NCI-H1417 treated with DMSO at 0.1 percent for 48 hours (cell line): ENCODE measurements at regions not wholly inside any gene's neighbourhood (a gene's known extent, or its start where the extent isn't known, plus 50 kb on each side); places are given as distances from the start of the nearest gene placed in this dataset.

Source experiments
- DNase-seq: peaks from one replicate; lab custom pipeline; 2025; lab: John Stamatoyannopoulos, UW

- DNase-seq: no peak
These were observed 109.5 kb upstream of the SLC28A3 start for GRCh38 chr9:84450029-84450428.

GRCh38 chr9:84456527-84456926, 116.0 kb upstream of the SLC28A3 start:
- DNase-seq: no peak

DNA sequence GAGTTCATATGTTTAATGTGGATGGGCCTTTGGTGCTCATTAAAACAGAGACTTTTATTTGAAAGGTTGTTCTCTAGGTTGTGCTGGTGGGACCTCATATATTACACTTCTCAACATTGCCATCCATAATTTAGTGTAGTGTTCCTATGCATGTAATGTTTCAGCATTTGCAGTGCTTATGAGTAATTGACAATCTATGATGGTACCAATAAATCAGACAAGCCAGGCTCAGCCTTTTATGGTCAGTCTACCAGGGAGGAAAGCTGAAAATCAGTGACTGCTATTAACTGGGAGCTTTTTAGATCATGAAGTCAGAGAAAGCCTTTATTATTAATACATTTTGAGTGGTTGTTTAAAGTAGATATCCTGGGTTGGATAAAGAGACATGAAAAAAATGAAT, 120.1 kb upstream of the SLC28A3 start:
- DNase-seq: no peak

GRCh38 chr9:84463272-84463671, 122.7 kb upstream of the SLC28A3 start:
- no peak for DNase-seq

DNA sequence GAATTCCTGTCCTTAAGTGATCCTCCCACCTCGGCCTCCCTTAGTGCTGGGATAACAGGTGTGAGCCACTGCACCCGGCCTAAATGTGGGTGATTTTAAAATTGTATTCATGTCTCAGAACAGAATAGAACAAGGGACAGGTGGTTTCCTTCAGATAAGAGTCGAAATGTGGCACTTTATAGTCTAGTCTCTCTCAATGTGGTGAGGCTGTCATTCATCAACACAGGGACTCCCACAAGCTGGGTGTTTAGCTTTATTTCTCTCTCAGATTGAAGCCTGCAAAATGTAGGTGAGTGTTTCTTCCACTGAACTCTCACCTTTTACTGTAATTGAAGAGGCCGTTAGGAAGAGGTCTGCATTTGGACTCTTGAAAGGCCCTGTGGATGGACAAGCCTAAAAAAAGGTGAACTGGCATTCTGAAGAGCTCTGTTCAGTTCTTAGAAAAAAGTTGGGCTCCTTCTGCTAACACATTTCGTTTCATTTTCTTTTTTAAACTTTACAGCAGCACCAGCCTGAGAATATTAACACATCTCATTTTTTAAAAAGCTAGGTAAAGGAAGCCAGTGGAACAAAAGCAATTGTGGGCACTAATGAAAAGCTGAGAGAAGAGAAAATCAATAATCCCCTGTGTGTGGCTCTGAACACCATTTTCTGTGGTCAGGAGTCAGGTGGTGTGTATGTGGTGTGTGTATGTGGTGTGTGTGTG, 126.2 kb upstream of the SLC28A3 start:
- no peak for DNase-seq

- DNase-seq: no peak
These were observed 131.3 kb upstream of the SLC28A3 start for GRCh38 chr9:84471816-84472215.

DNA sequence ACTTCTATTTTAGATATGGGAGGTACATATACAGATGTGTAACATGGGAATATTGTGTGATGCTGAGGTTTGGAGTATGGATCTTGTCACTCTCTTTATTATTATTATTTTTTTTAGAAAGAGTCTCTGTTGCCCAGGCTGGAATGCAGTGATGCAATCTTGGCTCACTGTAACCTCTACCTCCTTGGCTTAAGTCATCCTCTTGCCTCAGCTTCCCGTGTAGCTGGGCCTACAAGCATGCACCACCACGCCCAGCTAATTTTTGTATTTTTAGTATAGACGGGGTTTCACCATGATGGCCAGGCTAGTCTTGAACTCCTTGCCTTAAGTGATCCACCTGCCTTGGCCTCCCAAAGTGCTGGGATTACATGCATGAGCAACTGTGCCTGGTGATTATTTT, 138.4 kb upstream of the SLC28A3 start:
- no peak for DNase-seq

DNA sequence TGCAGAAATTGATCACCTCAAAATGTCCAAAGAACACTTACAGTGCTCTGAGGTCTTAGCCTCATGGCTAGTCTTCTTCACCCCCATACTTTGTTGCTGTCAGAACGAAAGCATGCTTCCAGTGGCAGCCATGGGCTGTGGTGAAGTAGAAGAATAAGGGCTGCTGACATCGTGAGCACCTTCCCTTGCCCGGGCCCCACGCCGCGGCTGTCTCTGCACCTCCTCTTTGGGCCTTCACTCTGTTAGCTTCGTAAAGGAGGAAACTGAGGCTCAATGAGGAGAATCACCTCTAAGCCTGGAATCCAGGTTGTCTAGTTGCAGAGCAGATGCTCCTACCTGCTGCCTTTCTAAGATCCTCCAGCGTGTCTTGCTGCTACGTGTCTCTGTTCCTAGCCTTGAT, 139.5 kb upstream of the SLC28A3 start:
- no peak for DNase-seq

- no peak for DNase-seq
These were observed 140.7 kb upstream of the SLC28A3 start for GRCh38 chr9:84481231-84481630.

DNA sequence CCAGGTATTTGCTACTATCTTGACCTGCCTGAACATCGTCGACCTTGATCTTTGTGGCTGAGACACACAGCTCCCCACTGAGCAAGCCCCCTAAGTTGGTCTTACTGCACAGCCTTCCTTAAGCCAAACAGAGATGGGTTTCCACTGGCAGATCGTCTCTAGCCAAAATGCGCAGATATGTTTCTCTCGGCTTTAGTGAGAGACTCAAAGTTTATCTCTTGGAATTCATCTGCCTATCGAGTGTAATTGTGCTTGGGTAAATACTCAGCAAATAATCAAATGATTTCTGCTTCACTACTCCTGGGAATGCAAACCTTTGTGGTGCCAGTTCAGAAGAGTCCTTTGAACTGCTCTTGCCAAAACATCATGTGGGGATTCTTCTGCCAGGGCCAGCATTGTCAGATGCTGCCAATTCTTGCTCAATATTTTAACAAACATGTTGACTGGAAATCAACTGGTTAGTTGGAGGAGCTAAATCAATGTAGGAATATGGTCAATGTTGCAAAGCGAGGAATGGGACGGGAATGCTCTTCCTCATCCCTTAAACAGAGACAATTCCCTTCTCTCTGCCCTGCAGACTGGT, 141.2 kb upstream of the SLC28A3 start:
- DNase-seq: no peak

- no peak for DNase-seq
These were observed 142.0 kb upstream of the SLC28A3 start for GRCh38 chr9:84482607-84483006.

- DNase-seq: no peak
These were observed 143.6 kb upstream of the SLC28A3 start for GRCh38 chr9:84484172-84484571.

GRCh38 chr9:84485539-84485938, 145.0 kb upstream of the SLC28A3 start:
- DNase-seq: no peak

DNA sequence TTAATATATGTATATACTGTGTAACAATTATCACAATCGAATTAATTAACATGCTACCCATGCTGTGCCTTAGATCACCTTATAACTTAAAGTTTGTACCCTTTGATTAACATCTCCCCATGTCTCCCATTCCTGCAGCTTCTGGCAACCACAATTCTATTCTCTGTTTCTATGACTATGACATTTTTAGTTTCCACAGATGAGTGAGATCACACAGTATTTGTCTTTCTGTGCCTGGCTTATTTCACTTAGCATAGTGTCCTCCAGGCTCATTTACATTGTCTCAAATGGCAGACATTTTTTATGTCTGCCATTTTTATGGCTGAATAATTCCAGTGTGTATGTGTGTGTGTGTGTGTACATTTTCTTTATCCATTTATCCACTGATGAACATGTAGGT, 146.1 kb upstream of the SLC28A3 start:
- DNase-seq: no peak

DNA sequence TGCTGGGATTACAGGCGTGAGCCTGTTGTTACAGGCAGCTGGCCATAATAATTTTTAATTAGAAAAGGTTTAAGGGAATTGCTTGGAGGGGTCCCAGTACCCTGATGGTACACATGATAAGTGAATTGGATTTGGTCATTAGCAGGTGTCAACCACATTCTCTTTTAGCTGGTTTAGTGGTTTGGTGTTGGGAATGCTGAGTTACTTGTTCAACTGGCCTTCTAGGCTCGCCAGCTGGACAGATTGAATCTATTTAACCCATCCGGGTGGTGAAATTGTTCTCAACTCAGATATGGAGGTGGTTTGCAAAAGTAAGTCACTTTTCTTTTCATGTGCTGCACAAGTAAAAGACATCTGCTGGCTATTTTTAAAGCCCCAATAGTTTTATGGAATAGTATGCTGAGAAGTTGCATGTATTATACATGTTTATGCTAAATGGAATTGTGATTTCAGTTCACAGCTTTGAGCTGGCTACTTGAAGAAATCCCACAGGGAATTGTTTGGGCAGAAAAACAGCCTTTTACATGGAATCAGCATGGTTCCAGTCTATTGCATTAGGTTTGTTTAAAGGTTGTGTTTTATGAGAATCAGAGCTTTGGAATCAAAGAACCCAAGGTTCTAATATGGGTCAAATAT, 149.8 kb upstream of the SLC28A3 start:
- DNase-seq: no peak

DNA sequence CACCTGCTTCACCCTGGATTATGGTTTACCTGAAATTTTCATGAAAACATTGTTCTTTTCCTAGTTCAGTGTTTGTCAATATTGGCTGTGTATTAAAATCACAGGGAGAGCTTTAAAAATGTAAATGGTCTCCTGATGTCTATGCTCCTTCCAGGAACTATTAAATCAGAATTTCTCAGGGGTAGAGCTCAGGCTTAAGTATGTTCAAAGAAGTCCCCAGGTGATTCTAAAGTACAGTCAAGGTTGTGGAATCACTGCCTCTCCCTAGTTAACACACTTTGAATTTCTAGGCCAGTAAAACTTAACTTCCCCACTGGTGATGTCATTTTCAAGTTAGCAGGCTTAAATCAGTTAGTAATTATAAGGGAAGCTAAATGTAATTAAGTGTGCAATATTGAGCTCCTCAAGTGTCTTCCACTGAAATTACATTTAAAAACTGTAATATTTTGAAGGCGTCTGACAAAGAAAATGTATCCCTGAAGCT, 150.3 kb upstream of the SLC28A3 start:
- DNase-seq: no peak

DNA sequence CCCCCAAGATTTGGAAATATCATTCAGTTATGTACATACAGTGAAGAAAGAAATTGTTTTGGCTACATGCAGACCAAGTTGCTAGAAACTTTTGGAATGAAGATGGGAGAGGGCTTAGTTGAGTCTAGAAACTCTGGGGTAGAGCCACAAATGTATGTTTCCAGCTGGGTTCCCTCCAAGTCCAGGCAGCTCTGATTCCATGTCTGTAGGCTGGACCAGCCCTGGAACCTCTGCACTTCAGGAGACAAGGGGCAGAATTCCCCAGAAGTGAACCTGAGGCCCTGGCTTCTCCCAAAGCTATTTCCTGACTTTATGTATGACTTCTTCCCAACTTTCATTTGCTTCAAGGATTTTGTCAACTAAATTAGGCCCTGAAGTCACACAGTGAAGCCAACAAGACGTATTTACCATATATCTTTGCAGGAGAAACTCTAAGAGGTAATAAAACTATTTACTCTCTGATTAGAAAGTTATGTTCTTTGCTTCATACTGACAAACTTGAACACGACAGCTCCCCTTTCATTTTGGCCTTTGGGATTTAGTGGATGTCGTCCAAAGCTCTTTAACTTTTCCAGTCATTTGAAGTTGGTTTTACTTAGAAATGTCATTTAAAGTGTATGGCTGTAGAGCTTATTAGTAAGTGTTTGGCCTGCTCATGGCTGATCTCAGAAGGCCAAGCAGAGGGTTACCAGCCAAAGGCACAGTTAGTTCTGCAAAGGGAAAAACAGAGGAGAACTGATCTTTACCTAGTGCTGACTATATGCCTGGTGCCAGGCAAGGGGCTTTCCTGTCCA, 152.0 kb upstream of the SLC28A3 start:
- DNase-seq: no peak

- no peak for DNase-seq
These were observed 152.9 kb upstream of the SLC28A3 start for GRCh38 chr9:84493284-84493947.

DNA sequence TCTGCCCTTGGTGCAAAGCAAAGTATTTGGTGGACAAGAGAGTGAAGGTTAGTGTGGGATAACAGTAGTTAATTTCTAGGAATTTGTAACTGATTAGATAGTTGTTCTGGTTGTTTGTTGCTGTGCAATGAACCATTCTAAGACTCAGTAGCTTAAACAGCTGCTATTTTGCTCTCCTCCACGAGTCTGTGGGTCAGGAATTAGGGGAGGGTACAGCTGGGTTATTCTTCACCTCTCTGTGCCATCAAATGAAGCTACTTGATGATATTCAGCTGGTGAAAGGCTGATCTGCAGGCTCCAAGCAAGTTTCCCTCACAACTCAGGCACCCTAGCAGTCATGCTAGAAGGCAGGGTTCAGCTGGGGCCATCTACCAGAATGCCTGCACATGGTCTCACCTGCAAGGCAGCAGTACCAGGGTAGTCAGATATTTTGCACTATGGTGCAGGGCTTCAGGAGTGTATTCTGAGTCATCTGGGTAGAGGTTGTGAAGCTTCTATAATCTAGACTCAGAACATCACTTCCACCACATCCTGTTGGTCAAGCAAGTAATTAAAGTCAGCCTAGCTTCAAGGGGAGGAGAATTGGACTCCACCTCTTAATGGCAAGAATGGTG, 159.5 kb upstream of the SLC28A3 start:
- no peak for DNase-seq

DNA sequence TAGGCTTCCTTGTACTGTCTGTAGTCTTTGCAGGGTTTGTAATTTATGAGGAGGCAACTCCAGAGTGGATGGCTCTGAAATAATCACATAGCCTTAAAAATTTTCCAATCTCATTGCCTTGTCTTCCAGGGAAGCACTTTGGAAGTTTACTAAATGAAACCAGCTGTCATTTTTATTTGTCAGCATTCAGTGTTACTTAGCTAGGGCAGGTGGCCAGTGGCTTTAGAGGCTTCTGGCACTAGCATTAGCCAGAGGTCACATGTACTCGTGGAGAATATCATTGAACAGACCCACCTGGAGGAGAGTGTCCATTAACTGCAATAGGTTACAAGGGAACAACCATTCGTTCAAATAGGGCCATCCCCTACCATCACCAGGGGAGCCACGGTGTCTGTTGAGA, 160.3 kb upstream of the SLC28A3 start:
- no peak for DNase-seq

GRCh38 chr9:84501587-84501986, 161.0 kb upstream of the SLC28A3 start:
- no peak for DNase-seq

DNA sequence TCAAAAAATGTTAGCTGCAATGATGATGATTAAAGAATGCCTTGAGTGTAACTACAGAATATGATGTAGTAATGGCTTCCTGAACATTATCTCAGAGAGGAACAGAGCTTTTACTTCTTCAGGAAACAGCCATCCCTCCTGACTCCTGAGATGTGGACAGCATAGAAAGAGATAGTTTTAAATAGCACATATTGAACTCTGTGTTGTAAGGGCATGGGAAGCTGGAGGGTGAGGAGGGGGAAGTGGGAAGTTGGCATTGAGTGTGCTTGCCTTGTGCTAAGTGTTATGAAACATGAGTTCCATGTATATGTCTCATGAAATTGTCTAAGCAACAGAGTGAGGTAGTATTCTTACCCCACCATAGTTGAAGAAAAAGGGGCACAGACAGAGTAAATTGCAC, 161.5 kb upstream of the SLC28A3 start:
- no peak for DNase-seq
